HFFc6 (cell line): ENCODE measurements at regions not wholly inside any gene's neighbourhood (a gene's known extent, or its start where the extent isn't known, plus 50 kb on each side); places are given as distances from the start of the nearest gene placed in this dataset.

Experiments used
- DNase-seq: peaks from one replicate; pipeline ENCODE4 v3.0.0-alpha.2; 2018
- H3K27ac Mint-ChIP-seq: 2 replicates; pipeline ENCODE4 v1.8.0; 2020; ENCODE audit warnings: mild to moderate bottlenecking, mixed read lengths
- H3K27me3 Mint-ChIP-seq: 2 replicates; pipeline ENCODE4 v1.8.0; 2021; ENCODE audit warnings: mild to moderate bottlenecking, moderate library complexity, mixed read lengths; ENCODE audit not compliant: insufficient read depth
- H3K36me3 Mint-ChIP-seq: 2 replicates; pipeline ENCODE4 v1.8.0; 2021; ENCODE audit warnings: low read depth, mixed read lengths
- H3K4me1 Mint-ChIP-seq: 2 replicates; pipeline ENCODE4 v1.8.0; 2020; ENCODE audit warnings: low read depth, mixed read lengths
- H3K4me3 Mint-ChIP-seq: 2 replicates; pipeline ENCODE4 v1.8.0; 2020; ENCODE audit warnings: mild to moderate bottlenecking, moderate library complexity, mixed read lengths
- H3K9me3 Mint-ChIP-seq: 2 replicates; pipeline ENCODE4 v1.8.0; 2020; ENCODE audit warnings: mild to moderate bottlenecking, mixed read lengths
- TF ChIP-seq, protein P1 (sequence below): fragments of 200-600 bp; sonication (generic); IDR thresholded peaks from 2 replicates; pipeline ENCODE4 v1.5.0; 2021; ENCODE audit warnings: antibody characterized with exemption, mild to moderate bottlenecking

DNA sequence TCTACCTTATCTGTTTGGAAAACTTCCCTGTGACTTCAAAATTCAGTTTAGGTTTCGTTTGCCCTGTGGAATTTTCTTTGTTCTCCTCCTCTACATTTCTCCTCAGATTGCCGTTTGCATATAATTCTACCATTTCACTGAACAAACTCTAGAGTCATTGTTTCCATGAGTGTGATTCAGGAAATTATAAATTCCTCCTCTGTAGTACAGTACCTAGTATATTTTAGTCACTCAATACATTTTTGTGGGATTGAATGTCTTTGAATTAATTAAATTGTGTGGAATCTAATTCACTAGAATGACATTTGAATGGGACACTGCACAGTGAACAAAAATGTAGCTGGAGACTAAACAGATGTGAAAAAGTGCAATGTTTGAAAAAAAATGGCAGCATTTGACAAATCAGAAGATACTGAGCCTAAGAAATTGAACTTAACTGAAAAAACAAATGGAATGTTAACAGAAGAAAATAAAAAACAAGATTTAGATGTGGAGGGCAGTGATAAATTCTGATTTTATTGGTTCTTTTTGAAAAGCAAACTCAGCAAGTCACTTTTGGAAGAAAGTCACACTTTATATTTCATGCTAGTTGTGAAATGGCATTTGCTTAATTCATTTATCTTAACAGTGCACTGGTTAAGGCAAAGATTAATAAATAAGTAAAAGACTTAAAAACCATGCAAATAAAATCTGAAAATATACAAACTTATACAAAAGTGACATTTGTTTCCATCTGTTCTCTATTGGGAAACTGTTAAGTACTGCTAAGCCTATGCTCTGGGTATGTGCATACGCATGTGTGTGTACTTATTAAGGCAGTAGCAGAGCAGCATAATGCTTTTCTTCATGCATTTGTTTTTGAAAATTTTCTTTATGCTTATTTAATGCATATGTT is 512.3 kb downstream of the FAT4 start:
- Mint-ChIP-seq H3K36me3 (no peaks in the 10 kb centered on the region), H3K4me3 (no peak overlapping the region), H3K27me3 (no peaks in the 10 kb centered on the region), H3K4me1 (peaks cover 12% of the 10 kb centered on the region), H3K9me3 (no peaks in the 10 kb centered on the region), H3K27ac (peak overlapping the region; percentile 1; the same call in 1 of the 2 replicates)
- no peak for DNase-seq
- TF ChIP-seq, protein P1, sequence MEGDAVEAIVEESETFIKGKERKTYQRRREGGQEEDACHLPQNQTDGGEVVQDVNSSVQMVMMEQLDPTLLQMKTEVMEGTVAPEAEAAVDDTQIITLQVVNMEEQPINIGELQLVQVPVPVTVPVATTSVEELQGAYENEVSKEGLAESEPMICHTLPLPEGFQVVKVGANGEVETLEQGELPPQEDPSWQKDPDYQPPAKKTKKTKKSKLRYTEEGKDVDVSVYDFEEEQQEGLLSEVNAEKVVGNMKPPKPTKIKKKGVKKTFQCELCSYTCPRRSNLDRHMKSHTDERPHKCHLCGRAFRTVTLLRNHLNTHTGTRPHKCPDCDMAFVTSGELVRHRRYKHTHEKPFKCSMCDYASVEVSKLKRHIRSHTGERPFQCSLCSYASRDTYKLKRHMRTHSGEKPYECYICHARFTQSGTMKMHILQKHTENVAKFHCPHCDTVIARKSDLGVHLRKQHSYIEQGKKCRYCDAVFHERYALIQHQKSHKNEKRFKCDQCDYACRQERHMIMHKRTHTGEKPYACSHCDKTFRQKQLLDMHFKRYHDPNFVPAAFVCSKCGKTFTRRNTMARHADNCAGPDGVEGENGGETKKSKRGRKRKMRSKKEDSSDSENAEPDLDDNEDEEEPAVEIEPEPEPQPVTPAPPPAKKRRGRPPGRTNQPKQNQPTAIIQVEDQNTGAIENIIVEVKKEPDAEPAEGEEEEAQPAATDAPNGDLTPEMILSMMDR: no peak

DNA sequence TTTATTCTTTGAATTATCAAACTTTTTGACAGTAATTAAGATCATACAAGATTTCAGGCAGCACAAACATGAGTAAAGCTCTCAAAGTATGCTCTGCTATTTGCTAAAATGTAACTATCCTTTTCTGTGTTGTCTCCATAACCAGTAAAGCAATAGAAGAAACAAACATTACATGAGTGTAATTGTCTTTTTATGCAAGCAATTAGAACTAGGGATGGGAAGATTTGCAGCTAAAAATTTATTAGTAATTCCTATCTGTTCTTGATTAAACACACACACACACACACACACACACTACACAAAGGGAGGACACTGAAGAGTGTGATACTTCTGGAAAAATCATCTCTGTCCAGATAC is 512.9 kb downstream of the FAT4 start:
- H3K36me3 Mint-ChIP-seq: no peaks in the 10 kb centered on the region
- no peak overlapping the region for H3K4me3 Mint-ChIP-seq
- H3K27ac Mint-ChIP-seq: no peak overlapping the region
- no peak for DNase-seq
- no peaks in the 10 kb centered on the region for H3K27me3 Mint-ChIP-seq
- TF ChIP-seq, protein P1: no peak
- H3K9me3 Mint-ChIP-seq: no peaks in the 10 kb centered on the region
- H3K4me1 Mint-ChIP-seq: peaks cover 16% of the 10 kb centered on the region

DNA sequence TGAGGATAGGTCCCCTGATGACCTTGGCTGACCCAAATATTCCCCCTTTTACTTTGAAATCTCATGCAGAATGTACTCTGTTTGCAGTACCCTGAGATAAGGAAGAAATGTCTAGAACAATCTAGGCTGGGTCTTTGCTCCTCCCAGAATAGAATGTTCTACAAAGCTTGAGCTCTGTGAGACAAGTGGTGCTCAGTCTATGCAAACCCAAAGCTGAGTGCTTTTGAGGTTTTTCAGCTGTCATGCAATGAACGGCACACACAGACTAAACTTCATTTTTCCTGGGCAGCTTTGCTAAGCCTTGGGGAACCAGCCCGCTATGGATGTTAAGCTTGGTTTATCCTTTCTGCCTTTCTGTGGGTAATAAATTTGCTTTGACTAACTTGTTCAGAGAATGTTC is 513.6 kb downstream of the FAT4 start:
- no peaks in the 10 kb centered on the region for H3K36me3 Mint-ChIP-seq
- no peaks in the 10 kb centered on the region for H3K27me3 Mint-ChIP-seq
- DNase-seq: no peak
- H3K4me1 Mint-ChIP-seq: peaks cover 16% of the 10 kb centered on the region
- no peaks in the 10 kb centered on the region for H3K9me3 Mint-ChIP-seq
- H3K27ac Mint-ChIP-seq: no peak overlapping the region
- TF ChIP-seq, protein P1: no peak
- no peak overlapping the region for H3K4me3 Mint-ChIP-seq

DNA sequence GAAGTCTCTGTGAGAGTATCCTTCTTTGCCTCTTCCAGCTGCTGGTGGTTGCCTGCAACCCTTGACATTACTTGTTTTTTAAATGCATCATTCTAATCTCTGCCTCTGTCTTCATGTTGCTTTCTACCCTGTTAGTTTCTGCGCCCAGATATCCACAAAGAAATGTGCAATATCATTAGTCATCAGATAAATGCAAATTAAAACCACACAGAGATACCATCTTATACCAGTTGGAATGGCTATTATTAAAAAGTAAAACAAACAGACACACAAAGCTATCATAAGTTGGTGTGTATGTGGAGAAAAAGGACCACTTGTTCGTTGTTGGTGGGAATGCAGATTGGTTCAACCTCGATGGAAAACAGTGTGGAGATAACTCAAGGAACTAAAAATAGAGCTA is 517.4 kb downstream of the FAT4 start:
- DNase-seq: no peak
- Mint-ChIP-seq H3K9me3 (no peaks in the 10 kb centered on the region), H3K4me3 (no peak overlapping the region), H3K27ac (no peak overlapping the region), H3K27me3 (no peaks in the 10 kb centered on the region), H3K36me3 (no peaks in the 10 kb centered on the region), H3K4me1 (peaks cover 8% of the 10 kb centered on the region)
- TF ChIP-seq, protein P1: no peak

DNA sequence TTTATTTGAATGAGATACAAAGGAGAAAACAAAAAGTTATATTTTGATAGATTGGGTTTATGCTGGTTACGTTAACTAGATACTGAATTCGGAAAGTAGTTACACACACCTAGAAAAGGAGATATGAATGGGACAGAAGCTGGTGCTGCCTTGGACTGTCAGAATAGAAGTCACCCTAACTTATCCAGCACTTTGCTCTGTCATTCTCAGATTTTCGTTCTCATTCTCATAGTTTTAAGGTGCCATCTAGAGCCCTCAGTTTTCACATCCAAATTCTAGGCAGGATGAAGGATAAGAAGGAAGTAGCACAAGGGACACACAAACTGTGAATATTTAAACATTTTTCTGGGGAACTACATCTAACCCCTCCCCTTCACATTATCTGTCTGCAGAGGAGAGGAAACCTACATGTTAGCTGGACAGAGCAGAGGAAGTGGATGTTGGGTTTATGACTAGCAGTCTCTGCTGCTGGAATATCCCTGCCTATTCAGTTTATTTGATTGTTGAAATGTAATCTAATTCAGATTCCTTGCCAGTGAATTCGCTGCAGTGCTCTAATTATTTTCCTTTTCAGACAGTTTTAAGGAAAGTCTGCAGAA is 521.9 kb downstream of the FAT4 start:
- Mint-ChIP-seq H3K27ac (no peak overlapping the region), H3K4me1 (peaks cover 14% of the 10 kb centered on the region), H3K27me3 (no peaks in the 10 kb centered on the region), H3K4me3 (no peak overlapping the region), H3K9me3 (no peaks in the 10 kb centered on the region), H3K36me3 (no peaks in the 10 kb centered on the region)
- TF ChIP-seq, protein P1: no peak
- no peak for DNase-seq
